HG03097 (cell line): ENCODE measurements at regions not wholly inside any gene's neighbourhood (a gene's known extent, or its start where the extent isn't known, plus 50 kb on each side); places are given as distances from the start of the nearest gene placed in this dataset.
"Not testable (repeated sequence)": the region's sequence is repeated elsewhere in the genome, so short reads cannot be mapped to it uniquely, and the experiment has no call there.

Experiments
- ATAC-seq: cut with Tn5 transposase; IDR thresholded peaks from one replicate; pipeline ENCODE4 v1.9.1; 2021; ENCODE audit not compliant: unreplicated experiment, low FRiP score

DNA sequence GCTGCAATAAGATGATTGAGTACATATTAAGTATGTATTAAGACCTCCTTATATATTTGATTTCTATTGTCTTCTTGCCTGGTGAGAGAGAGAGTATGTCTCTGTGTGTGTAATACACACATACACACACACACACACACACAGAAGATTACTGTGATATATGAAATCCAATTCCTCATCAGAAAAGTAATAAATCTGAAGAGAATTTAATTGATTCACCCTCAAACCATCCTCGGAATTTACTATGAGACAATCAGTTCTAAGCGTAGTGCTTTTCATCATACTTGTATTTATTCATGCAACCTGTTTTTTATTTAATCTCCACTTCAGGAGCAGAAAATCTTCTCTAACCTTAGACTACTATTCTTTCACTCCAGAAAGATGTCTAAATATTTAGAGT lies 62.3 kb upstream of the TLL1 start:
- no peak for ATAC-seq

DNA sequence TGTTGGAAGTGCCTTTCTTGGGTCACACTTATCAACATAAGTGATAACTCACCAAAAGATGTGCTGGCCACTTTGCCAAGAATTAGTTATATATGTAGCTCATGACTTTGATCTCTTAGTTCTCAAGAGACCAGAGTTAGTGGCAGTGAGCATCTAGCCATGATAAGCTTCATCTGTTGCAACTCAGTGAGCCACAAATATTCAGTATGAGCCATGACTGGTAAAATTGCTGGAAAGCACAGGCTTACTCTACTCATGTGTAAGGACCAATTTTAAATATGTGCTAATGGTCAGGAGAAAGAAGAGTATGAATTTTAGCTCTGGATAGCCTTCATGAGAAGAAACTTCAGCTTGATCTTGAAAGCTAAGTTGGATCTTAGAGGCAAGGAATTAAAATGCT lies 59.4 kb upstream of the TLL1 start:
- ATAC-seq, result no peak

DNA sequence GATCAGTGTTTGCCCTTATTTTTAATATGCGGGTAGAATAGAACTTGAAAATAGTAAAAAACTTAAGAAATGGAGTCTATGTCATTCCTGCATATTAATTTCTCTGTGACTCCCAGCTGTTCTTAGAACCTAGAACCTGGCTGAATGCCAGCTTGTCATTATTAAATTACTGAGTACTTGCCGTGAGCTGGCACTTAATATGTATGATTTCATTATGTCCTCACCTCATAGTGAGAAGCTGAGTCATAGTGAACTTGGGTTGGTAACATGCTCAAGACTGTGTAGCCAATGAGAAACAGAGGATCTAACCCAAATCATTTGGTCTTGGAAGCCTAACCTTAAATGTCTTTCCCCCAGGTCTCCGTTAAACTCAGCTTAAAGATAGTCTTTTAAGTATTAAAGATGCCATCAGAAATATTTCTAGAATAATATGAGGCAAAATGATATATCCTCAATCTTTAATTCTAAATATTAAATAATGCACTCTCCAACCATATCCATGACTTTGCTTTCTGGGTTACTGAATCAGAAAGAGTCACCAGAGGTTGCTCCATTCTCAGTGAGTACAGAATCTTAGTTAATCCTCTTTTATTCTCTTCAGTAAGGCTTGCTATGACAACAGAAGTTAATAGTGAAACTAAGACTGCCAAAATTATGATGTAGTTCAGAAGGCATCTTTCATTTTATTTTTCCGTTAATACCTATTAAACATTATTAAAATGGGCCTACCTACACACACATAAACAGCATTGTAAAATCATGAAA lies 58.6 kb upstream of the TLL1 start:
- no peak for ATAC-seq

DNA sequence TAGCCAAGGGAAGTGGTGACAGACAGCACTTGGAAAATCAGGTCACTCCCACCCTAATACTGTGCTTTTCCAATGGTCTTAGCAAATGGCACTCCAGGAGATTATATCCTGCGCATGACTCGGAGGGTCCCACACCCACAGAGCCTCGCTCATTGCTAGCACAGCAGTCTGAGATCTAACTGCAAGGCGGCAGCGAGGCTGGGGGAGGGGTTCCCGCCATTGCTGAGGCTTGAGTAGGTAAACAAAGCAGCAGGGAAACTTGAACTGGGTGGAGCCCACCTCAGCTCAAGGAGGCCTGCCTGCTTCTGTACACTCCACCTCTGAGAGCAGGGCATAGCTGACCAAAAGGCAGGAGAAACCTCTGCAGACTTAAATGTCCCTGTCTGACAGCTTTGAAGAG lies 53.9 kb upstream of the TLL1 start:
- ATAC-seq, result not testable (repeated sequence)
